Epithelial cell of esophagus (primary cell): ENCODE measurements at regions not wholly inside any gene's neighbourhood (a gene's known extent, or its start where the extent isn't known, plus 50 kb on each side); places are given as distances from the start of the nearest gene placed in this dataset.
"Not testable (repeated sequence)": the region's sequence is repeated elsewhere in the genome, so short reads cannot be mapped to it uniquely, and the experiment has no call there.

Source experiments
- DNase-seq: peaks from one replicate; pipeline ENCODE4 v3.0.0; 2010; ENCODE audit warnings: low read depth
- H3K4me3 ChIP-seq: 2 replicates; pipeline ENCODE4 v1.5.1; 2011; ENCODE audit warnings: mild to moderate bottlenecking, low read length, control low read depth
- TF ChIP-seq, protein P1 (sequence below): IDR thresholded peaks from 2 replicates; pipeline ENCODE4 v1.5.1; 2011; ENCODE audit warnings: low read depth, mild to moderate bottlenecking, low read length, control low read depth, inconsistent platforms; ENCODE audit not compliant: insufficient read depth; ENCODE audit errors: missing control alignments

DNA sequence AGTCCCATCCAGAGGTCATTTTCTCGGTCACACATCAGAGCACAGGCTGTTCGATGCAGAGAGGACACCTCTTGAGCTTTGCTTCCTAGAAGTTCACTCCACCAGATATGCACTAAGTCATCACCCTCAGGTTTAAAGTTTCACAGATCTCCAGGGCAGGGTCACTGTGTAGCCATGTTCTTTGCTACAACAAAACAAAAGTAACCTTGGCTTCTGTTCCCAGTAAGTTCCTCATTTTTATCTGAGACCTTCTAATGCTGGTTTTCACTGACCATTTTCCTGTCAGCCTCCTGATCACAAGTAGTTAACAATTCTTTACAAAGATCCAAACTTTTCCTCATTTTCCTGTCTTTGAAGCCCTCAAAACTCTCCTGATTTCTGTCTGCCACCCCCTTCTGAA, 97.5 kb upstream of the CTSV start:
- H3K4me3 ChIP-seq: no peak overlapping the region
- no peak for DNase-seq
- TF ChIP-seq, protein P1, sequence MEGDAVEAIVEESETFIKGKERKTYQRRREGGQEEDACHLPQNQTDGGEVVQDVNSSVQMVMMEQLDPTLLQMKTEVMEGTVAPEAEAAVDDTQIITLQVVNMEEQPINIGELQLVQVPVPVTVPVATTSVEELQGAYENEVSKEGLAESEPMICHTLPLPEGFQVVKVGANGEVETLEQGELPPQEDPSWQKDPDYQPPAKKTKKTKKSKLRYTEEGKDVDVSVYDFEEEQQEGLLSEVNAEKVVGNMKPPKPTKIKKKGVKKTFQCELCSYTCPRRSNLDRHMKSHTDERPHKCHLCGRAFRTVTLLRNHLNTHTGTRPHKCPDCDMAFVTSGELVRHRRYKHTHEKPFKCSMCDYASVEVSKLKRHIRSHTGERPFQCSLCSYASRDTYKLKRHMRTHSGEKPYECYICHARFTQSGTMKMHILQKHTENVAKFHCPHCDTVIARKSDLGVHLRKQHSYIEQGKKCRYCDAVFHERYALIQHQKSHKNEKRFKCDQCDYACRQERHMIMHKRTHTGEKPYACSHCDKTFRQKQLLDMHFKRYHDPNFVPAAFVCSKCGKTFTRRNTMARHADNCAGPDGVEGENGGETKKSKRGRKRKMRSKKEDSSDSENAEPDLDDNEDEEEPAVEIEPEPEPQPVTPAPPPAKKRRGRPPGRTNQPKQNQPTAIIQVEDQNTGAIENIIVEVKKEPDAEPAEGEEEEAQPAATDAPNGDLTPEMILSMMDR: no peak

DNA sequence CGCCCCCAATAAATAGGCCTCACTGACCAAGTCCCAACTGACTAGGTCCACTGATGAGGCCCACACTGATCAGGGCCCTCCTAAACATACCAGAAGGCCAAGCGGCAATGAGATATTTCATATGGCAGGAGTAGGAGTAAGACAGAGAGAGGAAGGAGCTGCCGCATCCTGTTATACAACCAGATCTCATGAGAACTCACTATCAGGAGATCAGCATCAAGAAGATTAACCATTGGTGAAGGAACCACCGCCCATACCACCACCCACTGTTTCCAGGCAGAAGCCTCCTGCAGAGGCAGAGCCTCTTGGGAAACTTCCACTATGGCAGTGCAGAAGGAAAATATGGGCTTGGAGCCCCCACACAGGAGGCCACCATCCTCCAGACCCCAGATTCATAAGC, 95.0 kb upstream of the CTSV start:
- H3K4me3 ChIP-seq, DNase-seq: not testable (repeated sequence)

- no peak overlapping the region for H3K4me3 ChIP-seq
- TF ChIP-seq, protein P1: no peak
- DNase-seq: no peak
These were observed 93.9 kb upstream of the CTSV start for GRCh38 chr9:97132865-97133264.

DNA sequence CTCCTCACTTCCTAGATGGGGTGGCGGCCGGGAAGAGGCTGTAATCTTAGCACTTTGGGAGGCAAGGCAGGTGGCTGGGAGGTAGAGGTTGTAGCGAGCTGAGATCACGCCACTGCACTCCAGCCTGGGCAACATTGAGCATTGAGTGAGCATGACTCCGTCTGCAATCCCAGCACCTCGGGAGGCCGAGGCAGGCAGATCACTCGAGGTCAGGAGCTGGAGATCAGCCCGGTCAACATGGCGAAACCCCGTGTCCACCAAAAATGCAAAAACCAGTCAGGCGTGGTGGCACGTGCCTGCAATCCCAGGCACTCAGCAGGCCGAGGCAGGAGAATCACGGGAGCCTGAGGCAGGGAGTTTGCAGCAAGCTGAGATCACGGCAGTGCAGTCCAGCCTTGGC, 91.9 kb upstream of the CTSV start:
- H3K4me3 ChIP-seq, DNase-seq: not testable (repeated sequence)

DNA sequence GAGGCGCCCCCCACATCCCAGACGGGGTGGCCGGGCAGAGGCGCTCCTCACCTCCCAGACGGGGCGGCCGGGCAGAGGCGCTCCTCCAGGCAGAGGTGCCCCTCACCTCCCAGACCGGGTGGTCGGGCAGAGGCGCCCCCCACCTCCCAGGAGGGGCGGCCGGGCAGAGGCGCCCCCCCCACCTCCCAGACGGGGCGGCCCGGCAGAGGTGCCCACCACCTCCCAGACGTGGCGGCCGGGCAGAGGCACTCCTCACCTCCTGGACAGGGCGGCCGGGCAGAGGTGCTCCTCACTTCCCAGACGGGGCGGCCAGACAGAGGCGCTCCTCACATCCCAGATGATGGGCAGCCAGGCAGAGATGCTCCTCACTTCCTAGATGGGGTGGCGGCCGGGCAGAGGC, 91.4 kb upstream of the CTSV start:
- H3K4me3 ChIP-seq, DNase-seq: not testable (repeated sequence)

DNA sequence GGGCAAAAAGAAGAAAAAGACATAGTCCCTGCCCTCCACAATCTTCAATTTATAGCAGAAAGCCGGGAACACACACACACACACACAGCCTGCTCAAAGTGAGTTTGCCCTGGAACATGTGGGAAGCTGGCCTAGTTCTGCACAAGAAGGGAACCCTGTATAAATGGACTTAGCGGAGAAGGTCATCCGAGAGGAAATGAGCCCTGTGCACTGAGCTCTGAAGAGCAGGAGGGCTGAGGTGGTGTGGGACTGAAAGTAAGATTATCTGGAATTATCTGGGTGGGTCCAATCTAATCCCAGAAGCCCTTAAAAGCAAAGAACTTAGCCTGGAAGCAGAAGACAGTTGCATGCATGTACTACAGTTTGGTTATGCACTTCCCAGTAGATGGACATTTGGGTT, 90.0 kb upstream of the CTSV start:
- DNase-seq: no peak
- no peak overlapping the region for H3K4me3 ChIP-seq
- TF ChIP-seq, protein P1: no peak

DNA sequence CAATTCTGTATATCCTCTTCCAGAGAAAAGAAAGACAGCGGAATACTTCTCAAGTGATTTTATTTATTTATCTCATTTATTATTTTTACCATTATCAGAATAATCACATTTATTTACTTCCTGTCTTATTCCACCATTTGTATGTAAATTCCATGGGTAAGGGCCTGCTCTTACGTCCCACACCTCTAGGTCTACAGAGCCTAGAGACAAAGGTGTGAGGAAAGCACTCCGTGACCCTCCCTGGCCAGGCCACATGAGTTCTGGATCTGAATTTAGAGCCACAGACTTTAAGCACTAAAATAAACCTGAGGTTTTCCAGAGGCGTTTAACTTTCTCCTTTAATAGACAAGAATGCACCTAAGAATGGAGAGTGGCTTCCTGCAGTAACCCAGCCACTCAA, 85.3 kb upstream of the CTSV start:
- TF ChIP-seq, protein P1: no peak

GRCh38 chr9:97110696-97111095, 71.8 kb upstream of the CTSV start:
- H3K4me3 ChIP-seq: no peak overlapping the region
- DNase-seq: no peak
- TF ChIP-seq, protein P1: no peak

More for the DNA sequence above, 85.3 kb upstream of the CTSV start:
- H3K4me3 ChIP-seq: no peak overlapping the region
- DNase-seq: no peak

DNA sequence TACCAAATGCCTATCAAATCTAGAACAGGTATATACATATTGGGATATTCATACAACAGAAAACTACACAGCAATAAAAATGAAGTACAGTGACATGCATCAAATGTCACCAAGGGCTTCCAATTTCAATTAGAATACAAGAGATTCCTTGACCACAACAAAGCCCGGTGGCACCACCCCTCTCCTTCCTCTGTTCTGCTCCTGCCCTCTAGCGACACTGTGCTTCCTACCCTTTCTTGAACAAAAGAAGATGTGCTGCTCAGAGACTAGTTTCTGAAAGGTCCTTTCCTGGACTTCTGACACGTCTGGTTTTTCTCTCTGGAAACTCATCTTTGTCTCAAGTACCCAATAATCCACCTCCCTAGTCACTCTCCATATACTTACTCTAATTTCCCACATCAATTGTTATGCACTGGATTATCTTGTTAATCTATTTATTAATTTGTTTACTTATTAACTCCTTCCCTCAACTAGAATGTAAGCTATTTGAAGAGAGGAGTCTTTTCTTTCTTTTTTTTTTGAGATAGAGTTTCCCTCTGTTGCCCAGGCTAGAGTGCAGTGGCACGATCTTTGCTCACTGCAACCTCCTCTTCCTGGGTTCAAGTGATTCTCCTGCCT, 70.4 kb upstream of the CTSV start:
- TF ChIP-seq, protein P1: peak; percentile 88
- DNase-seq: peak; percentile 76
- no peak overlapping the region for H3K4me3 ChIP-seq
